ENCODE measurements at regions not wholly inside any gene's neighbourhood (a gene's known extent, or its start where the extent isn't known, plus 50 kb on each side); places are given as distances from the start of the nearest gene placed in this dataset.

GRCh38 chr5:74098941-74099340, 472.9 kb downstream of the ARHGEF28 start:
- no peaks in the 10 kb centered on the region for H3K36me3 ChIP-seq (ENCODE audit: low read depth)
- no peak for ATAC-seq
- no peak for DNase-seq
- no peak overlapping the region for H3K4me3 ChIP-seq
- TF ChIP-seq CTCF (IDR thresholded peaks at IDR 0.05): no peak
- H3K9me3 ChIP-seq: no peaks in the 10 kb centered on the region
- H3K4me1 ChIP-seq (ENCODE audit: low read depth): peaks cover 2% of the 10 kb centered on the region
- intact Hi-C loops (cut with DNase I, micrococcal nuclease): no loop called here

- ATAC-seq: no peak
- no peaks in the 10 kb centered on the region for H3K9me3 ChIP-seq
- intact Hi-C loops (cut with DNase I, micrococcal nuclease): no loop called here
Observed at GRCh38 chr5:74098456-74098855, 472.5 kb downstream of the ARHGEF28 start.

GRCh38 chr5:74096325-74096724, 470.3 kb downstream of the ARHGEF28 start:
- TF ChIP-seq CTCF (IDR thresholded peaks at IDR 0.05): no peak
- Histone ChIP-seq H3K9me3 (no peaks in the 10 kb centered on the region), H3K4me3 (no peak overlapping the region), H3K36me3 (ENCODE audit: low read depth) (no peaks in the 10 kb centered on the region), H3K4me1 (ENCODE audit: low read depth) (peaks cover 5% of the 10 kb centered on the region)
- DNase-seq (no peak), ATAC-seq (no peak)
- intact Hi-C loops (cut with DNase I, micrococcal nuclease): no loop called here

More at GRCh38 chr5:74098456-74098855, 472.5 kb downstream of the ARHGEF28 start:
- H3K4me3 ChIP-seq: no peak overlapping the region
- peaks cover 5% of the 10 kb centered on the region for H3K4me1 ChIP-seq (ENCODE audit: low read depth)
- DNase-seq: no peak
- no peak for TF ChIP-seq CTCF (IDR thresholded peaks at IDR 0.05)
- H3K36me3 ChIP-seq (ENCODE audit: low read depth): no peaks in the 10 kb centered on the region

GRCh38 chr5:74095871-74096270, 469.9 kb downstream of the ARHGEF28 start:
- DNase-seq: no peak
- Histone ChIP-seq H3K36me3 (ENCODE audit: low read depth) (no peaks in the 10 kb centered on the region), H3K4me3 (no peak overlapping the region), H3K4me1 (ENCODE audit: low read depth) (peaks cover 5% of the 10 kb centered on the region), H3K9me3 (no peaks in the 10 kb centered on the region)
- intact Hi-C loops (cut with DNase I, micrococcal nuclease): no loop called here
- no peak for TF ChIP-seq CTCF (IDR thresholded peaks at IDR 0.05)
- no peak for ATAC-seq

- no peak overlapping the region for H3K4me3 ChIP-seq
- H3K9me3 ChIP-seq: no peaks in the 10 kb centered on the region
- intact Hi-C loops (cut with DNase I, micrococcal nuclease): no loop called here
- ATAC-seq (no peak), DNase-seq (no peak)
- no peaks in the 10 kb centered on the region for H3K36me3 ChIP-seq (ENCODE audit: low read depth)
- peaks cover 5% of the 10 kb centered on the region for H3K4me1 ChIP-seq (ENCODE audit: low read depth)
- TF ChIP-seq CTCF (IDR thresholded peaks at IDR 0.05): no peak
Observed at GRCh38 chr5:74094782-74095108, 468.7 kb downstream of the ARHGEF28 start.

- Histone ChIP-seq H3K36me3 (ENCODE audit: low read depth) (no peaks in the 10 kb centered on the region), H3K4me3 (no peak overlapping the region), H3K9me3 (no peaks in the 10 kb centered on the region), H3K4me1 (ENCODE audit: low read depth) (peaks cover 5% of the 10 kb centered on the region)
- intact Hi-C loops (cut with DNase I, micrococcal nuclease): no loop called here
- DNase-seq (no peak), ATAC-seq (no peak)
- TF ChIP-seq CTCF (IDR thresholded peaks at IDR 0.05): no peak
Observed at GRCh38 chr5:74094096-74094781, 468.2 kb downstream of the ARHGEF28 start.
